ENCODE measurements at regions not wholly inside any gene's neighbourhood (a gene's known extent, or its start where the extent isn't known, plus 50 kb on each side); places are given as distances from the start of the nearest gene placed in this dataset.
"Not testable (repeated sequence)": the region's sequence is repeated elsewhere in the genome, so short reads cannot be mapped to it uniquely, and the experiment has no call there.

GRCh38 chr12:22826026-22826425 is 201.1 kb downstream of the ETNK1 start:
- TF ChIP-seq CTCF (conservative IDR thresholded peaks at IDR 0.05; ENCODE audit: control insufficient read depth, insufficient read depth, low read depth, low read length), result no peak
- no peak for DNase-seq (ENCODE audit: low read depth)
- H3K4me3 ChIP-seq (ENCODE audit: control insufficient read depth, low read depth, low read length), result no peak overlapping the region

DNA sequence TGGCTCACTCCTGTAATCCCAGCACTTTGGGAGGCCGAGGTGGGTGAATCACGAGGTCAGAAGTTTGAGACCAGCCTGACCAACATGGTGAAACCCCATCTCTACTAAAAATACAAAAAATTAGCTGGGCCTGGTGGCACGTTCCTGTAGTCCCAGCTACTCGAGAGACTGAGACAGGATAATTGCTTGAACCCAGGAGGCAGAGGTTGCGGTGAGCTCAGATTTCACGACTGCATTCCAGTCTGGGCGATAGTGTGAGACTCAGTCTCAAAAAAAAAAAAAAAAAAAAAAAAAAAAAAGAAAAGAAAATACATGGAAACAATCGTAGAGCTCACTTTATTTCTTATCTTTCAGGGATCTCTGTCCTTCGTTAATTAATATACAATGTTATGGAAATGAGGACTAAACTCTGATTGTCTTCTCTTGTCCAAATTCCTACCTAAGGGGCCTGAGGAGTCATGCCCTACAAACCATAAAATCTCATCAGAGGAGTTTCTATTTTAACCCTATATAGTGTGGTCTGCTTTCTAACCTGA is 201.5 kb downstream of the ETNK1 start:
- DNase-seq (ENCODE audit: low read depth); H3K4me3 ChIP-seq (ENCODE audit: control insufficient read depth, low read depth, low read length): not testable (repeated sequence)

DNA sequence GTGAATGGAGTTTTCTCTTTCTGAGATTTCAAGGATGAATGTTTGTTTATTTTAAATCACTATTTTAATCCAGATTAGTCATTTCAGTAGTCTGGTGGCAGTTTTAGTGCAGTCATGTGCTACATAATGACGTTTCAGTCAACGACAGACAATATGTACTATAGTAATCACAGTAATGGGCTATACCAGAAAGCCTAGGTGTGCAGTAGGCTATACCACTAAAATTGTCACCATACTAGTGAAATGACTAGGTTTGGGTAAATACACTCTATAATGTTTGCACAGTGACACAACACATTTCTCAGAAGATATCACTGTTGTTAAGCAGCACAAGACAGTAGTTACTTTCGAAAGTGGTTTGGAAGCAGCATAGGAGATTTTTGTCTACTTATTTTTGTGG is 203.1 kb downstream of the ETNK1 start:
- TF ChIP-seq CTCF (conservative IDR thresholded peaks at IDR 0.05; ENCODE audit: control insufficient read depth, insufficient read depth, low read depth, low read length), result no peak
- no peak for DNase-seq (ENCODE audit: low read depth)
- H3K4me3 ChIP-seq (ENCODE audit: control insufficient read depth, low read depth, low read length), result no peak overlapping the region

DNA sequence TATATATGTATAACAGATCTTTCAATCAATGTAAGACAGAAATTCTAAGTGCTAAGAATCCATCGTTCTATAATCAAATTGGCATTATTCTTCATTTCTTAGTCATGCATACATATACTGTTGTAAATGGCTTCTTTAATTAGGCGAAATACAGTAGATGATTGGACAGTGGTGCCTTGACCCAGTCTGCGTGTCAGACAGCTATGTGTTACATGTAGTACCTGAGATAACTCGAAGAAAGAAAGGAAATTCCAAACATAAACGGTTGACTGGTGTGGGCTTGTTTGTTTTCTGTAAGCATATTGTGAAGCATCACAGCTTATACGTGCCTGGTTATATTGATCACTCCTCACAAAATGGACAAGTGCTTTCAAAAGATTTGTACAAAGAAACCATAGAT is 210.5 kb downstream of the ETNK1 start:
- DNase-seq (ENCODE audit: low read depth), result no peak
- TF ChIP-seq CTCF (conservative IDR thresholded peaks at IDR 0.05; ENCODE audit: control insufficient read depth, insufficient read depth, low read depth, low read length), result no peak
- no peak overlapping the region for H3K4me3 ChIP-seq (ENCODE audit: control insufficient read depth, low read depth, low read length)

GRCh38 chr12:22850185-22850584 is 225.2 kb downstream of the ETNK1 start:
- no peak for DNase-seq (ENCODE audit: low read depth)
- TF ChIP-seq CTCF (conservative IDR thresholded peaks at IDR 0.05; ENCODE audit: control insufficient read depth, insufficient read depth, low read depth, low read length), result no peak

GRCh38 chr12:22851532-22851931 is 226.6 kb downstream of the ETNK1 start:
- no peak overlapping the region for H3K4me3 ChIP-seq (ENCODE audit: control insufficient read depth, low read depth, low read length)
- DNase-seq (ENCODE audit: low read depth), result no peak
- no peak for TF ChIP-seq CTCF (conservative IDR thresholded peaks at IDR 0.05; ENCODE audit: control insufficient read depth, insufficient read depth, low read depth, low read length)

More at GRCh38 chr12:22850185-22850584, 225.2 kb downstream of the ETNK1 start:
- H3K4me3 ChIP-seq (ENCODE audit: control insufficient read depth, low read depth, low read length), result no peak overlapping the region

- no peak for TF ChIP-seq CTCF (conservative IDR thresholded peaks at IDR 0.05; ENCODE audit: control insufficient read depth, insufficient read depth, low read depth, low read length)
- no peak overlapping the region for H3K4me3 ChIP-seq (ENCODE audit: control insufficient read depth, low read depth, low read length)
- no peak for DNase-seq (ENCODE audit: low read depth)
Measured at GRCh38 chr12:22855456-22855855, 230.5 kb downstream of the ETNK1 start.

Data from fibroblast of mammary gland (primary cell).